Lung microvascular endothelial cell (primary cell): ENCODE measurements at regions not wholly inside any gene's neighbourhood (a gene's known extent, or its start where the extent isn't known, plus 50 kb on each side); places are given as distances from the start of the nearest gene placed in this dataset.

ENCODE experiments used
- DNase-seq, 2 donors: peaks; one replicate each; pipeline versions ENCODE4 v3.0.0 to v3.0.0-alpha.2; 2010; ENCODE audit warnings: low read depth in 2 of 2

GRCh38 chr2:103496850-103497249 is 735.0 kb downstream of the TMEM182 start:
- DNase-seq, result no peak

- DNase-seq, result no peak
These were observed 745.0 kb downstream of the TMEM182 start for GRCh38 chr2:103506812-103507211.

- no peak for DNase-seq
These were observed 750.6 kb downstream of the TMEM182 start for GRCh38 chr2:103512442-103512841.

GRCh38 chr2:103520547-103520946 is 758.7 kb downstream of the TMEM182 start:
- no peak for DNase-seq

GRCh38 chr2:103525756-103526155 is 763.9 kb downstream of the TMEM182 start:
- DNase-seq, result no peak

- DNase-seq, result no peak
These were observed 764.9 kb downstream of the TMEM182 start for GRCh38 chr2:103526757-103527156.

- no peak for DNase-seq
These were observed 765.4 kb downstream of the TMEM182 start for GRCh38 chr2:103527278-103527677.

GRCh38 chr2:103529798-103530502 is 768.1 kb downstream of the TMEM182 start:
- no peak for DNase-seq

GRCh38 chr2:103552775-103553174 is 790.9 kb downstream of the TMEM182 start:
- DNase-seq, result no peak

GRCh38 chr2:103594823-103595222 is 833.0 kb downstream of the TMEM182 start:
- DNase-seq, result no peak

GRCh38 chr2:103605071-103605780 is 843.4 kb downstream of the TMEM182 start:
- no peak for DNase-seq

- DNase-seq, result no peak
These were observed 853.8 kb downstream of the TMEM182 start for GRCh38 chr2:103615611-103616105.

GRCh38 chr2:103616891-103617290 is 855.1 kb downstream of the TMEM182 start:
- no peak for DNase-seq

- DNase-seq, result no peak
These were observed 856.3 kb downstream of the TMEM182 start for GRCh38 chr2:103618112-103618511.

- DNase-seq, result no peak
These were observed 865.5 kb downstream of the TMEM182 start for GRCh38 chr2:103627301-103627700.

- DNase-seq, result no peak
These were observed 877.1 kb downstream of the TMEM182 start for GRCh38 chr2:103638978-103639377.

GRCh38 chr2:103656558-103656957 is 894.7 kb downstream of the TMEM182 start:
- peak in 1 of 2 donors; percentile 1 for DNase-seq

GRCh38 chr2:103660519-103660918 is 898.7 kb downstream of the TMEM182 start:
- no peak for DNase-seq

- no peak for DNase-seq
These were observed 899.1 kb downstream of the TMEM182 start for GRCh38 chr2:103660947-103661346.

- DNase-seq, result no peak
These were observed 902.9 kb downstream of the TMEM182 start for GRCh38 chr2:103664690-103665089.

- no peak for DNase-seq
These were observed 905.6 kb downstream of the TMEM182 start for GRCh38 chr2:103667335-103667884.

- no peak for DNase-seq
These were observed 907.7 kb downstream of the TMEM182 start for GRCh38 chr2:103669531-103669930.
